Esophagus muscularis mucosa (tissue), 3 donors: ENCODE measurements at regions not wholly inside any gene's neighbourhood (a gene's known extent, or its start where the extent isn't known, plus 50 kb on each side); places are given as distances from the start of the nearest gene placed in this dataset.

ENCODE experiments used
- EP300 ChIP-seq: sonication (generic); formaldehyde crosslinking; IDR thresholded peaks from one replicate; pipeline ENCODE4 v1.6.1; 2017; ENCODE audit warnings: antibody characterized with exemption
- TF ChIP-seq, protein P1 (sequence below), 3 experiments: fragments of 200-600 bp in 2 of 3; fragments of 450-650 bp in 1 of 3; sonication (generic) in 2 of 3; IDR thresholded peaks; one replicate each; pipeline ENCODE4 v1.5.1; 2017 to 2019; ENCODE audit warnings: antibody characterized with exemption in 3 of 3, mild to moderate bottlenecking in 2 of 3, moderate library complexity in 1 of 3

- TF ChIP-seq EP300: no peak
- TF ChIP-seq, protein P1, sequence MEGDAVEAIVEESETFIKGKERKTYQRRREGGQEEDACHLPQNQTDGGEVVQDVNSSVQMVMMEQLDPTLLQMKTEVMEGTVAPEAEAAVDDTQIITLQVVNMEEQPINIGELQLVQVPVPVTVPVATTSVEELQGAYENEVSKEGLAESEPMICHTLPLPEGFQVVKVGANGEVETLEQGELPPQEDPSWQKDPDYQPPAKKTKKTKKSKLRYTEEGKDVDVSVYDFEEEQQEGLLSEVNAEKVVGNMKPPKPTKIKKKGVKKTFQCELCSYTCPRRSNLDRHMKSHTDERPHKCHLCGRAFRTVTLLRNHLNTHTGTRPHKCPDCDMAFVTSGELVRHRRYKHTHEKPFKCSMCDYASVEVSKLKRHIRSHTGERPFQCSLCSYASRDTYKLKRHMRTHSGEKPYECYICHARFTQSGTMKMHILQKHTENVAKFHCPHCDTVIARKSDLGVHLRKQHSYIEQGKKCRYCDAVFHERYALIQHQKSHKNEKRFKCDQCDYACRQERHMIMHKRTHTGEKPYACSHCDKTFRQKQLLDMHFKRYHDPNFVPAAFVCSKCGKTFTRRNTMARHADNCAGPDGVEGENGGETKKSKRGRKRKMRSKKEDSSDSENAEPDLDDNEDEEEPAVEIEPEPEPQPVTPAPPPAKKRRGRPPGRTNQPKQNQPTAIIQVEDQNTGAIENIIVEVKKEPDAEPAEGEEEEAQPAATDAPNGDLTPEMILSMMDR (IDR thresholded peaks at IDR 0.05): no peak
These were observed 88.2 kb upstream of the PPARGC1A start for GRCh38 chr4:23978002-23978401.
